ENCODE measurements at regions not wholly inside any gene's neighbourhood (a gene's known extent, or its start where the extent isn't known, plus 50 kb on each side); places are given as distances from the start of the nearest gene placed in this dataset.
A peak's percentile ranks its signal among the peaks of the same experiment; 100 is the strongest.

GRCh38 chr6:68575765-68576439 lies 59.2 kb upstream of the ADGRB3 start:
- no peak for TF ChIP-seq CTCF (IDR thresholded peaks at IDR 0.05; ENCODE audit: low read length, missing control alignments)
- no peak overlapping the region for H3K4me3 ChIP-seq (replicated peaks; ENCODE audit: low read depth, low read length)
- peak; percentile 0 for DNase-seq (ENCODE audit: low read depth)

GRCh38 chr6:68572975-68573374 lies 62.1 kb upstream of the ADGRB3 start:
- no peak overlapping the region for H3K4me3 ChIP-seq (replicated peaks; ENCODE audit: low read depth, low read length)
- TF ChIP-seq CTCF (IDR thresholded peaks at IDR 0.05; ENCODE audit: low read length, missing control alignments): no peak

GRCh38 chr6:68572525-68572924 lies 62.6 kb upstream of the ADGRB3 start:
- peak; percentile 58 for TF ChIP-seq CTCF (IDR thresholded peaks at IDR 0.05; ENCODE audit: low read length, missing control alignments)
- no peak overlapping the region for H3K4me3 ChIP-seq (replicated peaks; ENCODE audit: low read depth, low read length)
- peak; percentile 35 for DNase-seq (ENCODE audit: low read depth)

More at GRCh38 chr6:68572975-68573374, 62.1 kb upstream of the ADGRB3 start:
- no peak for DNase-seq (ENCODE audit: low read depth)

- H3K4me3 ChIP-seq (replicated peaks; ENCODE audit: low read depth, low read length): no peak overlapping the region
- DNase-seq (ENCODE audit: low read depth): peak; percentile 1
- TF ChIP-seq CTCF (IDR thresholded peaks at IDR 0.05; ENCODE audit: low read length, missing control alignments): no peak
These were observed 75.4 kb upstream of the ADGRB3 start for GRCh38 chr6:68559716-68560115.

GRCh38 chr6:68559070-68559469 lies 76.0 kb upstream of the ADGRB3 start:
- no peak for TF ChIP-seq CTCF (IDR thresholded peaks at IDR 0.05; ENCODE audit: low read length, missing control alignments)
- DNase-seq (ENCODE audit: low read depth): no peak
- no peak overlapping the region for H3K4me3 ChIP-seq (replicated peaks; ENCODE audit: low read depth, low read length)

- DNase-seq (ENCODE audit: low read depth): no peak
- H3K4me3 ChIP-seq (replicated peaks; ENCODE audit: low read depth, low read length): no peak overlapping the region
These were observed 88.5 kb upstream of the ADGRB3 start for GRCh38 chr6:68546620-68547019.

More at GRCh38 chr6:68546620-68547019, 88.5 kb upstream of the ADGRB3 start:
- no peak for TF ChIP-seq CTCF (IDR thresholded peaks at IDR 0.05; ENCODE audit: low read length, missing control alignments)

Measured in fibroblast of pulmonary artery (primary cell).